GM21619 (cell line): ENCODE measurements at regions not wholly inside any gene's neighbourhood (a gene's known extent, or its start where the extent isn't known, plus 50 kb on each side); places are given as distances from the start of the nearest gene placed in this dataset.
"Not testable (repeated sequence)": the region's sequence is repeated elsewhere in the genome, so short reads cannot be mapped to it uniquely, and the experiment has no call there.

Source experiments
- ATAC-seq: cut with Tn5 transposase; IDR thresholded peaks from one replicate; pipeline ENCODE4 v1.9.1; 2021; ENCODE audit not compliant: unreplicated experiment

DNA sequence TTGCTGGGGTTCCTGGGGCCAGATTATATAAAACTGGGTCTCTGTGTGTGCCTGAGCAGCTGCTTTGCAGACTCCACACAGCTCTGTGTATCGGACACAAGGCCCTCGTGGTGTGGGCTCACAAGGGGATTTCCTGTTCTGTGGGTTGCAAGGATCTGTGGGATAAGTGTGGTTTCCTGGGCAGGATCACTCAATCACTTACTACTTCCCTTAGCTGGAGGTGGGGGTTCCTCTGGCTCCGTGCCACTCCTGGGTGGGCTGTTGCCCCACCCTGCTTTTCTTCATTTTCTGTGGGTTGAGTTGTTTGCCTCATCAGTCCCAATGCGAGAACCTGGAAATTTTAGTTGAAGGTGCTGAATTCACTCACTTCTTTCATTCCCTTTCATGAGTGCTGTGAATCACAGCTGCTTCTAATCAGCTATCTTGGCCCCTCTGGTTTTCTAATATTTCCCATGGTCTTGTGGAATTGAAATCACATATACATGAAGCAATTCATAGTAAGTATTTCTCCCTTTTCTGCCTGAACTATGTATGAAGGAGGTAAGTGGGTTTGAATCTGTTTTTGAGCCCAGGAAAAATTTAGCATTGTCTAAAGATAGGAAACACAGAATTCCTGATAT, 196.3 kb downstream of the DCDC2C start:
- ATAC-seq: no peak

DNA sequence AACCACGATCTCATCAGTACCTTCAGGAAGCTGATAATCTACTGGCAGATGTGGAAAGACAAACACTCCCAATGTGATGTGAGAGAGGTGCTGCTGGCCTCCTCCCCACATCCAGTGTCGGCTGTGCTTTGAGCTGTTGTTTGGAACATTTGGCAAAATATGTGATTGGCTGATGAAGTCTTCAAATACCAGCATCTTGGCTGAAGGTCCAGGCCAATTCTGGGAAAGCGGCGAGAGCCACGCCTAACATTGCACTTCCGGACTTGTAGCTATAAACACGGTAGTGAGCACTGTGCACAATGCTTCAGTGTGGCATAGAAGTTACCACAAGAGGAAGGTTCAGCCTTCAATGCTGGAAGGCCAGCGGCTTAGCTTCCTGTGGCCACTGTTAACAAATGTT, 198.8 kb downstream of the DCDC2C start:
- no peak for ATAC-seq

GRCh38 chr2:3904061-3904460, 200.7 kb downstream of the DCDC2C start:
- no peak for ATAC-seq

GRCh38 chr2:3908498-3908897, 205.1 kb downstream of the DCDC2C start:
- not testable (repeated sequence) for ATAC-seq

DNA sequence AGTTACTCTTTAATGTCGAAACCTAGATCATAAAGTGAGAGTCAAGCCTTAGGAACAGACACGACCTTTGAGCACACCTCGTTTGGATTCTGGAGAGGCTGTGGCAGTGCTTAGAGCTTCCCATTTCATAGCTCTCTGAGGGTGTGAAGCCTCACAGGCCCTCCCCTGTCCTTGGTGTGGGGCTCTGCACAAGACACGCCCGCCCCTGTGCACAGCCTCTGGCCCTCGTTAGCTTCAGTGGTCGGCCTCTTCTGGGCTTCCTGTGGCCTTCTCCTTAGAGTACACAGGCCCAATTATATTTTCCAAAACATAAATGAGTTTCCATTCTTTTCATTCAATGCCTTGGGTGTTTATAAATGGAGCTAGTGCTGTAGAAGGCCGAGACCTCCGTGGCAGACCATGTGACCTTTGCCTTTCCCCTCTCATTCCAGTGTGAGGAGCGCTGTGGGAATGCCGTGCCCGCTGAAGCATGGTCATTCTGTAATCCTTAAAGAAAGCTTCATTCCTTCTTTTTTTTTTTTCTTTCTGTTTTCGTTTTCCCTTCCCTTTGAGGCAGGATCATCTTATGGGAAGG, 208.6 kb downstream of the DCDC2C start:
- no peak for ATAC-seq

DNA sequence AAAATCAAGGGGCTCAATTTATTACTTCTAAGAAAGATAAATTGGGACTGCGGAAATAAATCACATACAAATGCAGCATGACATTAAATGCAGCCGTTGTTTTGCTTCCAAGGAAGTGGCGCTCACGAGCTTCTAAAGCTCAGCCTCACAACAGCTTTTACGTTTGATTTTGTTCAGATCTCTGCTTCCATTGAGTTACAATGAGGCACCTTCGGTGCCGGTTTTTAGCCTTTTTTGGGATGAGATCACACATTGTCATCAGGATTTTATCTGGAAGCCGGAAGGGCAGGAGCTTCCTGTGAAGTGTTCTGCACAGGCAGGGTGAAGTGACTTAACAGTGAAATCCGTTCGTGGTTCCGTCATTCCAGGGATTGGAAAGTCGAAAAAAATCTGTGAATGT, 209.8 kb downstream of the DCDC2C start:
- no peak for ATAC-seq

DNA sequence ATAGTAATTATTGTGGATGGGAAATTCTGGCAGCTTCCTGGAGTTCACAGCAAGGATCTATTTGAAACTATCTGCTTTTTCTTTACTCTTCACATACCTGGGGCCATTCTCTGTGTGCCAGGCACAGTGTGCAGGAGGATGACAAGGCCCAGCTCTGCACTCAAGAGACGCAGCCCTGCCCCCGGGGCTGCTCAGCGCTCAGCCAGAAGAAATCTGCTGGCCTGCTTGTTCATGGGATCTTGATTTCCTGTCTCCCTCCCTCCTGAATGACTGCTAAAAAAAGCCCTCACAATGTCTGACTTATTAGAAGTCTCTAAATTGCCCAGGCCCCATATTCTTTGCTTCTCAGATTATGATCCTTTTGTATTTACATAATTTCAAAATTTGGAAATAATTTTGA, 210.9 kb downstream of the DCDC2C start:
- ATAC-seq: no peak

DNA sequence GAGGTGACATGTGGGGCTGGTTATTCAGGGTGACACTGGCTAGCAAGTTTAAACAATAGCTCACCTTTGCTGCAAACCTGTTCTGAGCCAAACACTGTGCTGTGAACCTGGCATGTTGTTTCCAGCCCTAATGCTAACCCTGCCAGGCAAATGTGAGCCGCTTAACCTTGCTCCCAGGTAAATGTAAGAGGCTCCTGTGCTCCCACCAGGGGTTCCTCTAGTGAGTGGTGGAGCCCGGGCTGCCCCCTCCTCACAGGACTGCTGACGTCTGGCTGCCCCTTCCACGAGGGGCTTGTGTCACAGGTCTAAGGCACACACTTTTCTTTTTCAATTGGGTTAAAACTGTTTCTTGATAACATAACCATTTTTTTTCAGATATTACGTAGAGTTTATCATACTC, 223.7 kb downstream of the DCDC2C start:
- ATAC-seq: no peak

- ATAC-seq: no peak
Observed at GRCh38 chr2:3929374-3929773, 226.0 kb downstream of the DCDC2C start.

- no peak for ATAC-seq
Observed at GRCh38 chr2:3930246-3930645, 226.9 kb downstream of the DCDC2C start.

GRCh38 chr2:3940661-3941060, 237.3 kb downstream of the DCDC2C start:
- no peak for ATAC-seq

- no peak for ATAC-seq
Observed at GRCh38 chr2:3942841-3943240, 239.5 kb downstream of the DCDC2C start.

- no peak for ATAC-seq
Observed at GRCh38 chr2:3944071-3944470, 240.7 kb downstream of the DCDC2C start.

- no peak for ATAC-seq
Observed at GRCh38 chr2:3944841-3945240, 241.5 kb downstream of the DCDC2C start.

DNA sequence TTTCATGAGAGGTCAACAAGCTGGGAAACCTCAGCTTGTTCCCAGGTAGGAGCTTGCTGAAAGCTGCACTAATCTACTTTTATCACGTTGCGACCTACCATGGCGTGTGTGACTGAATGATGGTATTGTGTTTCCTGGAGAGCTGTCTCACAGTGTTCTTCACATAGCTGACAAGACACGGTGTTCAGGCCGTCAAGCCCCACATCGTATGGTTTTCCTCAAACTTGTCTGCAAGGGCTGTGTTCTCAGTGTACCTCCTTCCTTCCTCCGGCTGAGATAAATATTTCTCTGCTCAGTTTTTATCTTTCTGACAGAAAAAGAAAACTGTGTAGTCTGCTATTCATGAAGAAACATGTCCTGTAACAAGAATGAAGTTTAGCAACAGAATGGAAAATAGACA, 244.8 kb downstream of the DCDC2C start:
- ATAC-seq: no peak

DNA sequence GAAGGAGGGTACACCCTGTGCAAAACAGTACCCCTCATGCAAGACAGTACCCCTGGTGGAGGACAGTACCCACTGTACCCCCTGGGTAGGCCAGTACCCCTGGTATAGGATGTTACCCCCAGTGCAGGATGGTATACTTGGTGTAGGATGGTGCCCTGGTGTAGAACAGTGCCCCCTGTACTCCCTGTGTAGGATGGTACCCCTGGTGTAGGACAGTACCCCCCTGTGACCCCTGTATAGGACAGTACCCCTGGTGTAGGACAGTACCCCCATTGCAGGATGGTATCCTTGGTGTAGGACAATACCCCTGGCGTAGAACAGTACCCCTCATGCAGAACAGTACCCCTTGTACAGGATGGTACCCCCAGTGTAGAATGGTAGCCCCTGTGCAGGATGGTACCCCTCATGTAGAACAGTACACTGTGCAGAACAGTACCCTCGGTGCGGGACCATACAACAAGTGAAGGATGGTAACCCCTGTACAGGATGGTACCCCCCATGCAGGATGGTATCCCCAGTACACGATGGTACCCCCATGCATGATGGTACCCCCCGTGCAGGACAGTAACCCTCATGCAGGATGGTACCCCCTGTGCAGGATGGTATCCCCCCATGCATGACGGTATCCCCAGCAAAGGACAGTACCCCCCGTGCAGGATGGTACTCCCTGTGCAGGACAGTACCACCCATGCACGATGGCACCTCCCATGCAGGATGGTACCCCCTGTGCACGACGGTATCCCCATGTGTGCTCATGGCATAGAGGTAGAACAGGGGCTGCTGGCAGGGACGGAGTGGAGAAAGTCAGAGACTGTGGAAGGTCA, 248.0 kb downstream of the DCDC2C start:
- no peak for ATAC-seq

- ATAC-seq: no peak
Observed at GRCh38 chr2:3952866-3953516, 249.6 kb downstream of the DCDC2C start.

DNA sequence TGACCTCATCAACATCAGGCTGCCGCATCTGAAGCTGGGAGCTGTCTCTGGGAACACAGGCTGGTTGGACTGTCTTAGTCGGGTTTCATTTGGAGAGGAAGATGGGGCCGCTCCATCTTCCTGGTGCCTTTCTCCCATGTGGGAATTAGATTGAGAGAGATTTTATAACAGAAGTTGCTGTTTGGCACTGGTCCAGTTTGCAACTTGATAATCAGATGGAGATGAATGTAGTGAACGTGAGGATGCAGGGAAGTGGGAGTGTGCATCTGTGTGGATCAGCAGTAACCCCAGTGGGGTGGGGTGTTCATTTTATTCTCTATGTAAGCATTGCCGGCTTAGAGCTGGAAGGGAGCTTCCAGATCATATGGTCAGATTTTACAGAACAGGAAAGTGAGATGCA, 250.9 kb downstream of the DCDC2C start:
- ATAC-seq: no peak

- no peak for ATAC-seq
Observed at GRCh38 chr2:3956406-3956805, 253.0 kb downstream of the DCDC2C start.

GRCh38 chr2:3956892-3957291, 253.5 kb downstream of the DCDC2C start:
- no peak for ATAC-seq

- ATAC-seq: no peak
Observed at GRCh38 chr2:3958465-3958864, 255.1 kb downstream of the DCDC2C start.

GRCh38 chr2:3958969-3959368, 255.6 kb downstream of the DCDC2C start:
- no peak for ATAC-seq
